Spleen (tissue), 7 donors: ENCODE measurements at regions not wholly inside any gene's neighbourhood (a gene's known extent, or its start where the extent isn't known, plus 50 kb on each side); places are given as distances from the start of the nearest gene placed in this dataset.

Experiments used
- POLR2A ChIP-seq, 3 donors: fragments of 450-650 bp; IDR thresholded peaks; one replicate each; pipeline ENCODE4 v1.5.1; 2017; ENCODE audit warnings: antibody characterized with exemption in 3 of 3, mild to moderate bottlenecking in 1 of 3
- POLR2AphosphoS5 ChIP-seq, 3 donors: sonication (generic); formaldehyde crosslinking; IDR thresholded peaks; one replicate each; pipeline ENCODE4 v1.5.1; 2017; ENCODE audit warnings: antibody characterized with exemption in 3 of 3
- TF ChIP-seq, protein P1 (sequence below), 11 experiments: fragments of 200-600 bp in 7 of 11; fragments of 450-650 bp in 4 of 11; sonication (generic) in 4 of 11; IDR thresholded peaks in 8 of 11; conservative IDR thresholded peaks in 3 of 11; 1 replicate in 7 of 11; 2 replicates in 4 of 11; pipeline versions ENCODE4 v1.4.0 to v1.8.0; 2016 to 2021; ENCODE audit warnings: antibody characterized with exemption in 11 of 11, inconsistent platforms in 4 of 11, mild to moderate bottlenecking in 1 of 11
- donor health status: DM: no; HTN: no; CAD: no; lungs with moderate emphysema.
- donor health status: DM: no; HTN: no; CAD: no.
- donor health status: DM: no; HTN: no; CAD: no.

DNA sequence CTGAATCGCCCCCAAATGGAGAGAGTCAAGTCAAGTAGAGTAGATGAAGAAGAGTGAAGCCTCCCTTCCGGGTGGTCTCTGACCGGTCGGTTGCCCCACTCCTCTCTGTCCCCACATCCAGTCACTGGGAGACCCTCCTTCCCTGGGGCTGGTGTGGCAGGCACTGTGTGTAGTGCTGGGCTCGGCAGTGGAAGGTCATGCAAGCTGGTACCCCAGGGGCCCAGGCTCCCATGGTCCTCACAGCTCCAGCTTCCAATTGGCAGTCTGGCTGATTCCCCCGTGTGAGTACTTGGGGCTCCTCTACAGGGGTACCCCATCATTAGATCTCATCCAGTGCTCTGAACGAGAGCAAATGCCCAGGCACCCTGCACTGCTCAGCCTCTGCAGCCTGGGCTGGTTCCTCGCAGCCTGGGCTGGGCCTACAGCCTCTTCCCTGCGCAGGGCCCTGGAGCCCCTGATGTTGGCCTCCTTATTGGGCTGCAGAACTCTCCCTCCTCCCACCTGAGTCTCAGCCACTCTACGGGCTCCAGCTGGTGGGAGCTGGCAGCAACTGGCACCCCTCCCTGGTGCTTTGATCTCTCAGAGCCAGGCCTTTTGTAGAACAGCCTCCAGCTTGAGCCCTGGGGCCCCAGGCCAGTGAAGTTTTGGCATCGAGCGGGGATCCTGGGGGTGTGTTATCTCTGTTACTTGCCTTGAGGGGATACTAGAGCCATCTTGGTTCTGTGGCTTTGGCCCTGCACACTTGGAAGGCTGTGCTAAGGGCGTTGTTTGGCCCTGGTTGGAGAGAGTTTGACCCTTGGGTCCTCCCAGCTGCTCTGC is 187.8 kb upstream of the HDAC4 start:
- no peak for TF ChIP-seq POLR2AphosphoS5 (IDR thresholded peaks at IDR 0.05)
- TF ChIP-seq POLR2A (IDR thresholded peaks at IDR 0.05) = no peak
- TF ChIP-seq, protein P1, sequence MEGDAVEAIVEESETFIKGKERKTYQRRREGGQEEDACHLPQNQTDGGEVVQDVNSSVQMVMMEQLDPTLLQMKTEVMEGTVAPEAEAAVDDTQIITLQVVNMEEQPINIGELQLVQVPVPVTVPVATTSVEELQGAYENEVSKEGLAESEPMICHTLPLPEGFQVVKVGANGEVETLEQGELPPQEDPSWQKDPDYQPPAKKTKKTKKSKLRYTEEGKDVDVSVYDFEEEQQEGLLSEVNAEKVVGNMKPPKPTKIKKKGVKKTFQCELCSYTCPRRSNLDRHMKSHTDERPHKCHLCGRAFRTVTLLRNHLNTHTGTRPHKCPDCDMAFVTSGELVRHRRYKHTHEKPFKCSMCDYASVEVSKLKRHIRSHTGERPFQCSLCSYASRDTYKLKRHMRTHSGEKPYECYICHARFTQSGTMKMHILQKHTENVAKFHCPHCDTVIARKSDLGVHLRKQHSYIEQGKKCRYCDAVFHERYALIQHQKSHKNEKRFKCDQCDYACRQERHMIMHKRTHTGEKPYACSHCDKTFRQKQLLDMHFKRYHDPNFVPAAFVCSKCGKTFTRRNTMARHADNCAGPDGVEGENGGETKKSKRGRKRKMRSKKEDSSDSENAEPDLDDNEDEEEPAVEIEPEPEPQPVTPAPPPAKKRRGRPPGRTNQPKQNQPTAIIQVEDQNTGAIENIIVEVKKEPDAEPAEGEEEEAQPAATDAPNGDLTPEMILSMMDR (IDR thresholded peaks at IDR 0.05 in 8 of 11, conservative IDR thresholded peaks at IDR 0.05 in 3 of 11) = no peak
